ENCODE measurements at regions not wholly inside any gene's neighbourhood (a gene's known extent, or its start where the extent isn't known, plus 50 kb on each side); places are given as distances from the start of the nearest gene placed in this dataset.
A peak's percentile ranks its signal among the peaks of the same experiment; 100 is the strongest.

DNA sequence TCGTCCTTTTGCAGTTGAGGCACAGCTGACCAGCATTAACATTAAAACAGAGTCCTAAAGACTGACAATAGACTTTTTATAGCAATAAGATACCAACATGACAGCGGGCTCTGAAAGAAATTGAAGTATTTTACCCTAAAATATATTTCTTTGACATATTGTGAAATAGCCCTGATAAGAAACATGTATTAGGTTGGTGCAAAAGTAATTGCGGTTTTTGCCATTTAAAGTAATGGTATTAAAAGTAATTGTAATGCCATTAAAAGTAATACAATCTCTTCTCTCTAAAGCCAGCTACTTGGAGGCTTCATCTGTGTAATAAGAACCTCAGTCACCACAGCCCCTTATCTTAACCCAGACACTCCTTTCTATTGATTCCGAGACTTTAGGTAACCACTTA lies 394.6 kb downstream of the PREX1 start:
- DNase-seq = no peak

- DNase-seq = no peak
Measured at GRCh38 chr20:48432494-48432832, 395.3 kb downstream of the PREX1 start.

DNA sequence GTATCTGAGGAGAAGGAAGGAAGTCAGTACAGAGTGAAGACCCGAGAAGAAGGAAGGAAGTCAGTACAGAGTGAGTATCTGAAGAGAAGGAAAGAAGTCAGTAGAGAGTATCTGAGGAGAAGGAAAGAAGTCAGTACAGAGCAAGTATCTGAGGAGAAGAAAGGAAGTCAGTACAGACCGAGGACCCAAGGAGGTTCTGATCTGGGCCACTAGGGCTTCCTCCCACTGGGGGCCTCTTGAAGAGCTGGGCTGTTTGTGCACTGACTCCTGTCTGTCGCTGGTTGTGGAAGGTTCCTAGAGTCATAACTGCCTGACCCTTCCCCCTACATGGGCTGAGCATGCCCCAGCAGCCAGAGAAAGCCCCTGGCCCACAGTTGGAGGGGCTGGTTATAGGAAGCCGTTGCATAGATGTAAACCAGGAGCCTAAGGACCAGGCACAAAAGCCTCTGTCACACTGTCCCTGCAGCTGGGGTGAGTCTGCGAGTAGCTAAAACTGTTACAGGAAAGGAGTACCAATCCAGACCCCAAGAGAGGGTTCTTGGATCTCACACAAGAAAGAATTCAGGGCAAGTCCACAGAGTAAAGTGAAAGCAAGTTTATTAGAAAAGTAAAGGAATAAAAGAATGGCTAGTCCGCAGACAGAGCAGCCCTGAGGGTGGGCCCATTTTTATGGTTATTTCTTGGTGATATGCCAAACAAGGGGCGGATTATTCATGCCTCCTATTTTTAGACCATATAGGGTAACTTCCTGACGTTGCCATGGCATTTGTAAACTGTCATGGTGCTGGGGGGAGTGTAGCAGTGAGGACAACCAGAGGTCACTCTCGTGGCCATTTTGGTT lies 395.9 kb downstream of the PREX1 start:
- peak; percentile 17 for DNase-seq

GRCh38 chr20:48426630-48427029 lies 401.2 kb downstream of the PREX1 start:
- DNase-seq = no peak

- no peak for DNase-seq
Measured at GRCh38 chr20:48425817-48426612, 401.8 kb downstream of the PREX1 start.

DNA sequence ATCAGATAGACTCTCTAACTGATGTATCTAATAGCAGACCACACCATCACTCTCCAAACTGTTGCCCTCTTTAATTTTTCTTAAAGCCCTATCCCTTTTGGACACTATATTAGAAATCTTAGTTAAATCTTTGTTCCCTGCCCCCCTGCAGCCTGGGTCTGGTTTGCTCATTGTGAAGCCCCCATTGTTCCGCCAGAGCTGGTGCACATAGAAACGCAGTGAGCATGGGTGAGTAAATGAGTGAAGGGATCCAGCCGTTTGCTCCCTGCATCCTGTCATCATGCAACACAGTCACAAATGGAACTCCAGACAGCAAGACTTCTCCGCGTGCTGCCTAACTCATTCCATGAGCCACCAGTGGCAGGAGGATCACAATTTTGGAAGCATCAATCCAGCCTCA lies 402.5 kb downstream of the PREX1 start:
- no peak for DNase-seq

DNA sequence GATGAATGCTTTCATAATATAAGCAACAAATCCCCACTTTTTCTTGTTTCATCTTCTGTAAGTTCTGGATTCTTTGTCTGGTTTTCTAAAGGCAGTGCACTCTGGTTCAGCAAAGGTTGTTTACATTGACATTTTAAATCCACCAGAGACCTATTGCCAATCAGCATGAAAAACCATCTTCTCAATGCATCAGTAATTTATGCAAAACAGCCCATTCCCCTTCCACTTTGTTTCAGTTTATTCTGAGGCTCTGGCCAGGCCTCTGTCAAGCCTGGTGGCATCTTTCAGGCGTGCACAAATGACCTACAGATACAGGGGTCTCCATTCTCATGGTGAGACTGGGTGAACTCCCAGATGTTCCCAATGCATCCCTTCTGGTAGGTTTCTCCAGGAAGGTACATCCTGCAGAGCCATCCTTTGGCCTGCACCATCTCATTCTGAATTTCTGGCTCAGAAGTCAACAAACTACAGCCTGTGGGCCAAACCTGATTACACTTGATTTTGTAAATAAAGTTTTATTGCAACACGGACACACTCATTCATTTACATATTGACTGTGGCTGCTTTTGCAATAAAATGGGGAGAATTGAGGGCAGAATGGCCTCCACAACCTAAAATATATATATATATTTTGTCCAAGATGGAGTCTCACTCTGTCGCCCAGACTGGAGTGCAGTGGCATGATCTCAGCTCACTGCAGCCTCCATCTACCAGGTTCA lies 405.4 kb downstream of the PREX1 start:
- DNase-seq = no peak

GRCh38 chr20:48421547-48421946 lies 406.3 kb downstream of the PREX1 start:
- no peak for DNase-seq

GRCh38 chr20:48420176-48420575 lies 407.6 kb downstream of the PREX1 start:
- DNase-seq = no peak

DNA sequence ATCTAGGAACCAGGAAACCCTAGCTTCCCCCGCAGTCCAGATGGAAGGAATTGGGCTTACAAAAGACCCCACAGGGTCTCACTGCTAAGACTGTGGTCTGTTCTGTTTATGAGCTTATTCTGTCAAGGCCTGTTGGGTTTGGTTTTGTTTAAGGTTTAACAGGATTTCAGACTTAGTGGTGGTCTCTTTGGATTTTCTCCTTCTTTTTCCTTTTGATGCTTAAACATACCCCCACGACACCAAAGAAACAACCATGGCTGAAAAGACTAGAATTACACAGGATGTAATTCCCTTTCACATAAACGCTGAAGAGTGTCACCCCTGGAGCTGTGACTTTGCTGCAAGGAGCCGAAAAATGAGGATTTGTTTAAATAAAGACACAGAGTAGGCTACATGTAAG lies 408.6 kb downstream of the PREX1 start:
- DNase-seq = no peak

DNA sequence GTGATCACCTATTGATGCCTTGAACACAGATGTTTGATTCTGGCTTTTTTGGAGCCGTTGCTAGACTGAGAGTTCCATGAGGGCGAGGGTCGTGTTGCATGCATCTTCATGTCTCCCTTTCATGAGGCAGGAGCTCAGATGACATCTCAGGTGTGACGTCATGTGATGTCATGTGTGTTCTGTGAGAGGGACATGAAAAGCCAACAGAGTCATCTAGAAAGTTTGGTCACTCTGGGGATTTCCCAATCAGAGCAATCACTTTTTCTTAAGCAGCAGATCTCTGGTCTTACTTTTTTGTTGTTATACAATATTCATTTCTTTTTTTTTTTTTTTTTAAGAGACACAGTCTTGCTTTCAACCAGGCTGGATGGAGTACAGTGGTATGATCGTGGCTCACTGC lies 411.8 kb downstream of the PREX1 start:
- no peak for DNase-seq

- DNase-seq = no peak
Measured at GRCh38 chr20:48414786-48415185, 413.0 kb downstream of the PREX1 start.

DNA sequence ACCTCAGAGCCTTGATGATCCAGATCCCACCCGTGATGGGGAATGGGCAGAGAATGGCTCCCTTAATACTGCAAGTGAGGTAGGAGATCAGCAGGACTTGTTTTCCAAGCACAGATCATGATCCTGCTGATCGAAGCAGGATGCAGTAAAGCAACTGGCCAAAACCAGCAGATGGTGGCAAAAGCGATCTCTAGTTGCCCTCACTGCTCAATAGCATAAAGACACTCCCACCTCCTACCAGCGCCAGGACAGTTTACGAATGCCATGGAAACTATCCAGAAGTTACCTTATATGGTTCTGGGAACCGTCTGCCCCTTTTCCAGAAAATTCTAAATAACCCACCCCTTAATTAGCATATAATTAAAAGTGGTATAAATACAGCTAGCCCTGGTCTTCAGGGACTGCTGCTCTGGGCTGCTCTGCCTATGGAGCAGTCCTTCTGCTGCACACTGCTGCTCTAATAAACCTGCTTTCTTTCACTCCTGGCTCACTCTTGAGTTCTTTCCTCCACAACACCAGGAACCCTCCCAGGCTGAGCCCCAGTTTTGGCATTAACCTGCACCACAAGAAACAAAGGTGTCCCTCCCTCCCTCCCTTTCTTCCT lies 415.8 kb downstream of the PREX1 start:
- no peak for DNase-seq

- DNase-seq = no peak
Measured at GRCh38 chr20:48411245-48411644, 416.6 kb downstream of the PREX1 start.

DNA sequence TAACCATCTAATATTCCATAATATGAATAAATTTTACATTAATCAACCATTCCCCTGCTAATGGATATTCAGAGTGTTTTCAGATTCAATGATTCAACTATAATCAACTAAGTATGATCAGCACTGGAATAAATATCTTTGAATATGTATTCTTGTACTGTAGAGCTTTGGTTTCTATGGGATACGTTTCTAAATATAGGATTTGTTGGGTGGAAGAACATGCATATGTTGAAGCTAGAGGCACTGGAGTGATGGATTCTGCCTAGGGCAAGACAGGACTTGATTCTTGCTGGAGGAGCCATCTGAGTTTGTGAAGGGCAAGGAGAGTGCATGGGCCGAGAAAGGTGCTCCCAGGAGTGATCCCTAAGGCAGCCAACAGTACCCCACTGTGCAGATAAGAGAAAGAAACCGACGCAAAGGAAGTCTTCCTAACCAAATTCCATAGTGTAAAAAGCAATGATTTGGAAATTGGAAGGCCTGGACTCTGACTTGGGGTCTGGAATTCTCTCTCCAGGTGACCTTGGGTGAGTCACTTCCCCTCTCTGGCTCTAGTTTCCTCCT lies 418.7 kb downstream of the PREX1 start:
- DNase-seq = no peak

- DNase-seq = no peak
Measured at GRCh38 chr20:48407710-48408109, 420.1 kb downstream of the PREX1 start.

- no peak for DNase-seq
Measured at GRCh38 chr20:48406912-48407340, 420.9 kb downstream of the PREX1 start.

GRCh38 chr20:48406498-48406897 lies 421.3 kb downstream of the PREX1 start:
- DNase-seq = no peak

GRCh38 chr20:48405909-48406308 lies 421.9 kb downstream of the PREX1 start:
- DNase-seq = no peak

DNA sequence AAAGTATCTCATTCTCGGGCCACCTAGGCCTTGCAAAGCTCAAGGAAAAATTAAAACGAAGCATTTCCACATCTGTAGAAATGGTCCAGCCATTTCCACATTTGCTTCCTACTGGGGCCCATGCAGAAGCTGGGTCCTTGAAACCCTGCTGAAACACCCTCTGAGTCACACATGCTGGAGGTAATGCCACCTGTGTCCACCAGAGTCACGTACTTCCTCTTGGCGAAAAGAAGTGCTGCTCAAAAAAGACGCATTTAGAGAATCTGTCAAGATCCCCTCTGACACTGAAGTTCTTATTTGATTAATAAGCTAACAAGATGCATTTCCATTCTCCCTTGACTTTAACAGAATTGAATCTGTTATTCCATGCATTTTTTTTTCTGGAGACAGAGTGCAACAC lies 423.2 kb downstream of the PREX1 start:
- DNase-seq = no peak

- DNase-seq = no peak
Measured at GRCh38 chr20:48403167-48403761, 424.5 kb downstream of the PREX1 start.

GRCh38 chr20:48401359-48401758 lies 426.4 kb downstream of the PREX1 start:
- no peak for DNase-seq

DNA sequence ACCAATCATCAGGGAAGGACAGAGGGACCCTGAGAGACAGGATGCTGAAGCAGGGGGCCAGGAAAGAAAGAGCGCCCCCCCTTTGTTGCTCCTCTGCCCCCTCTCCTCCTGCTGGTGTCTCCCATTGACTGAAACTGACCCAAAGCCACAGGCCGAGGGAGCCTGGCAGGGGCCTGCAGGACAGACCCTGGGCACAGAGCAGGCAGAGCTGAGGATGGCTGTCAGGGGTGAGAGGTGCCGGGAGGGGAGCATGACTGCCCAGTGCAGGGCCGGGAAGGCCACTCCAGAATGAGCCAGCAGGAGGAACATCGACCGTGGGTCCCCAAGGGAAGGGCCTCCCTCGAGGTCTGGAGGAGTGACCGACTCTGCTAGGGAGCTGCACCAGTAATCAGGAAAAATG lies 427.8 kb downstream of the PREX1 start:
- DNase-seq = no peak

All from fibroblast of skin of right quadriceps (primary cell).